ENCODE measurements at regions not wholly inside any gene's neighbourhood (a gene's known extent, or its start where the extent isn't known, plus 50 kb on each side); places are given as distances from the start of the nearest gene placed in this dataset.

GRCh38 chr11:15704064-15704463, 589.3 kb downstream of the INSC start:
- Histone ChIP-seq H3K9me3 (ENCODE audit: control insufficient read depth, insufficient read depth, low read length) (no peaks in the 10 kb centered on the region; the same call in 1 of the 2 replicates), H3K36me3 (ENCODE audit: insufficient read depth, low read length) (no peaks in the 10 kb centered on the region), H3K4me1 (ENCODE audit: insufficient read depth, low read length) (no peaks in the 10 kb centered on the region), H3K9ac (ENCODE audit: low read depth, low read length) (no peak overlapping the region)

- Histone ChIP-seq H3K9me3 (ENCODE audit: control insufficient read depth, insufficient read depth, low read length) (no peaks in the 10 kb centered on the region; the same call in 1 of the 2 replicates), H3K36me3 (ENCODE audit: insufficient read depth, low read length) (no peaks in the 10 kb centered on the region)
These were observed 589.8 kb downstream of the INSC start for GRCh38 chr11:15704556-15704955.

DNA sequence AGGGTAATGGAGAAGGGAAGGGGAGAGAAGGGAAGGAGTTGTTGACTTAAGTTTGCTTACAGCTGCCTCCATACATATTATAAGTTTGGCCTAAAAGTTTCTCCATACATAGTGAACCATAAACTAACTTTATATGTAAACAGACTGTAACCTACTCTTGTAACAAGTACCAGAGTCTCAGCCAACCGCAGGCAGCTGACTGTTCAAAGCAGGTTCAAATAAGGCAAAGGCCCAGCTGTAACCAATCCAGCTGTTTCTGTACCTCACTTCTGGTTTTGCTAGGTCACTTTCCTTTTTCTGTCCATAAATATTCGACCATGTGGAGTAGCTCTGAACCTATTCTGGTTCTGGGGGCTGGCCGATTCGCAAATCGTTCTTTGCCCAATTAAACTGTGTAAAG, 591.2 kb downstream of the INSC start:
- H3K9me3 ChIP-seq (ENCODE audit: control insufficient read depth, insufficient read depth, low read length): no peaks in the 10 kb centered on the region; the same call in 1 of the 2 replicates

More at GRCh38 chr11:15704556-15704955, 589.8 kb downstream of the INSC start:
- Histone ChIP-seq H3K9ac (ENCODE audit: low read depth, low read length) (no peak overlapping the region), H3K4me1 (ENCODE audit: insufficient read depth, low read length) (no peaks in the 10 kb centered on the region)

DNA sequence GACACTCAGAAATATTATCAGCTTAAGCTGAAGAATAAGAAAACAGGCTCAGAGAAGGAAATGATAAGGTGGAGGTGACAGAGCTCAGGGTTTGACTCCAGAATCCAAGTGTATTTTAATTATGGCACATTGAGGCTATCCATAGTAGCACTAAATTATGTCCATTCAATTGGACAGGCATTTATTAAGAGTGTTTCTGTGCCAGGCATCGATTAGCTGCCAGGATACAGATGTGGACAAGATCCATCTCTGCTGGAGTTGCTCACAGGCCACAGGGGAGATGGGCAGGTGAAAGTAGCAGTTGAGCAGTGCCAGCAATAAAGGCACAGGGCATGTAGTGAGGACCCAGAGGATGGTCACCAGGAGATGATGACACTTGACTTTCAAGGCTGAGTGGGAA, 592.5 kb downstream of the INSC start:
- no peaks in the 10 kb centered on the region; the same call in 1 of the 2 replicates for H3K9me3 ChIP-seq (ENCODE audit: control insufficient read depth, insufficient read depth, low read length)
- no peak overlapping the region for H3K9ac ChIP-seq (ENCODE audit: low read depth, low read length)
- H3K4me1 ChIP-seq (ENCODE audit: insufficient read depth, low read length): peaks cover 14% of the 10 kb centered on the region
- H3K36me3 ChIP-seq (ENCODE audit: insufficient read depth, low read length): no peaks in the 10 kb centered on the region

More for the DNA sequence above, 591.2 kb downstream of the INSC start:
- Histone ChIP-seq H3K4me1 (ENCODE audit: insufficient read depth, low read length) (peaks cover 4% of the 10 kb centered on the region; the same call in 1 of the 2 replicates), H3K36me3 (ENCODE audit: insufficient read depth, low read length) (no peaks in the 10 kb centered on the region), H3K9ac (ENCODE audit: low read depth, low read length) (no peak overlapping the region)

DNA sequence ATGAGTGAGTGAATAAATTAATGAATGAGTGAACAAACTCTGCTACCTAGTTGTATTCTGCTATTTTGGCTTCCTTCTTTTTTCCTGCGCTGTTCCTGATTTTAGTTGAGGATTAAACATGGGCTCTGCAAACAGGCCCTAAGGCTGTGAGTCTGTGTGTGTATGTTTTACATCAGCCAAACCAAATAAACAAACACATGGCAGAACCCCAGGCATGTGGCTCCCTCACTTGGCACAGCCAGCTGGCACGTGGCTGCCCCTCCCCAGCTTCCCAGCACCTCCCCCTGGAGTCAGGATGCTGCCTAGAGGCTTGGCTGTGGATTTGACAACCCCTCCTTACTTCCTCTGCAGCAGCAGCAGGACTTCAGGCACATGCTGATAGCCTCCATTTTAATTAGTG, 593.2 kb downstream of the INSC start:
- no peak overlapping the region for H3K9ac ChIP-seq (ENCODE audit: low read depth, low read length)
- H3K9me3 ChIP-seq (ENCODE audit: control insufficient read depth, insufficient read depth, low read length): no peaks in the 10 kb centered on the region; the same call in 1 of the 2 replicates
- no peaks in the 10 kb centered on the region for H3K36me3 ChIP-seq (ENCODE audit: insufficient read depth, low read length)
- peaks cover 14% of the 10 kb centered on the region for H3K4me1 ChIP-seq (ENCODE audit: insufficient read depth, low read length)

- Histone ChIP-seq H3K36me3 (ENCODE audit: insufficient read depth, low read length) (no peaks in the 10 kb centered on the region), H3K9me3 (ENCODE audit: control insufficient read depth, insufficient read depth, low read length) (no peaks in the 10 kb centered on the region; the same call in 1 of the 2 replicates), H3K4me1 (ENCODE audit: insufficient read depth, low read length) (peaks cover 14% of the 10 kb centered on the region), H3K9ac (ENCODE audit: low read depth, low read length) (no peak overlapping the region)
These were observed 596.0 kb downstream of the INSC start for GRCh38 chr11:15710580-15711275.

DNA sequence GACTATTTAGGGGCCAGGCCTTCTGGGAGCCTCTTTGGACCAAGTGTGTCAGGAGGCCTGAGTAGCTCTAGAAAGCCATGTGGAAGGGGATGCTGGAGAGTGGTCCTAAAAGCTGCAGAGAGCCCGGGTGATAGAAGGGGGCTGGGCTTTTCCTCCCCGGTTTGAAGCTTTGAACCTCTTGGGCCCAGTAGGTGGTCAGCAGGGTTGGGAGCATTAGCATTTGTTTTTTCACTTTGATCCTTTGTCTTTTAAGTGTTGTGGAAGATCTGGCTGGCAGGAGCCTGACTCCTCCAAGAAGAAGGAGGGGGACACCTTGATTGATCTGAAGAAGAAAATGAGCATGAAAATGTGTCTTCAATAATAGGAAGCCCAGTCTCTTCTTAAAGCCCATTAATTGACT, 596.6 kb downstream of the INSC start:
- Histone ChIP-seq H3K9me3 (ENCODE audit: control insufficient read depth, insufficient read depth, low read length) (no peaks in the 10 kb centered on the region; the same call in 1 of the 2 replicates), H3K9ac (ENCODE audit: low read depth, low read length) (no peak overlapping the region), H3K36me3 (ENCODE audit: insufficient read depth, low read length) (no peaks in the 10 kb centered on the region), H3K4me1 (ENCODE audit: insufficient read depth, low read length) (peaks cover 14% of the 10 kb centered on the region)

GRCh38 chr11:15714641-15715399, 600.1 kb downstream of the INSC start:
- Histone ChIP-seq H3K4me1 (ENCODE audit: insufficient read depth, low read length) (peaks cover 14% of the 10 kb centered on the region), H3K9ac (ENCODE audit: low read depth, low read length) (no peak overlapping the region), H3K36me3 (ENCODE audit: insufficient read depth, low read length) (no peaks in the 10 kb centered on the region), H3K9me3 (ENCODE audit: control insufficient read depth, insufficient read depth, low read length) (no peaks in the 10 kb centered on the region)

- Histone ChIP-seq H3K9ac (ENCODE audit: low read depth, low read length) (no peak overlapping the region), H3K9me3 (ENCODE audit: control insufficient read depth, insufficient read depth, low read length) (no peaks in the 10 kb centered on the region; the same call in 1 of the 2 replicates), H3K4me1 (ENCODE audit: insufficient read depth, low read length) (peaks cover 6% of the 10 kb centered on the region; the same call in 1 of the 2 replicates), H3K36me3 (ENCODE audit: insufficient read depth, low read length) (no peaks in the 10 kb centered on the region)
These were observed 601.8 kb downstream of the INSC start for GRCh38 chr11:15716550-15716949.

DNA sequence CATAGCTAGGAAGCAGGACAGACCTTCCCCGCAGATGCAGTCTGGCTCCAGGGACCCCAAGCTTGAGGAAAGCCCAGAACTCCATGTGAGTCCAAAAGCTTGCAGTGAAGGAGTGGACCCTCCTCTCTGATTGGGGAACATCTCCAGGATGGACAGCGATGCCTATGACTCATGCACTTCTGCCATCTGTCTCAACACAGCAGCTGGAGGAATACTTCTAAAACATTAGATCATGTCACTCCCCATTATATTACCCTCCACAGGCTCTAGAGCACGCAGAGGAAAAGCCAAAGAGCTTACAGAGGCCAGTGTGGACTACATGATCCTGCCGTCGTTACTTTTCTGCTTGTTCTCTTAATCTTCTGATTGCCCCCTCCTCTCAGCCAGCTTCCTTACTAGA, 605.7 kb downstream of the INSC start:
- H3K36me3 ChIP-seq (ENCODE audit: insufficient read depth, low read length): no peaks in the 10 kb centered on the region
- no peak overlapping the region for H3K9ac ChIP-seq (ENCODE audit: low read depth, low read length)
- no peaks in the 10 kb centered on the region; the same call in 1 of the 2 replicates for H3K9me3 ChIP-seq (ENCODE audit: control insufficient read depth, insufficient read depth, low read length)
- H3K4me1 ChIP-seq (ENCODE audit: insufficient read depth, low read length): no peaks in the 10 kb centered on the region

GRCh38 chr11:15723966-15724365, 609.2 kb downstream of the INSC start:
- Histone ChIP-seq H3K9me3 (ENCODE audit: control insufficient read depth, insufficient read depth, low read length) (no peaks in the 10 kb centered on the region; the same call in 1 of the 2 replicates), H3K4me1 (ENCODE audit: insufficient read depth, low read length) (no peaks in the 10 kb centered on the region), H3K36me3 (ENCODE audit: insufficient read depth, low read length) (no peaks in the 10 kb centered on the region), H3K9ac (ENCODE audit: low read depth, low read length) (no peak overlapping the region)

GRCh38 chr11:15724601-15725000, 609.9 kb downstream of the INSC start:
- Histone ChIP-seq H3K36me3 (ENCODE audit: insufficient read depth, low read length) (no peaks in the 10 kb centered on the region), H3K9ac (ENCODE audit: low read depth, low read length) (no peak overlapping the region), H3K4me1 (ENCODE audit: insufficient read depth, low read length) (no peaks in the 10 kb centered on the region)

GRCh38 chr11:15725246-15725645, 610.5 kb downstream of the INSC start:
- Histone ChIP-seq H3K9ac (ENCODE audit: low read depth, low read length) (no peak overlapping the region), H3K36me3 (ENCODE audit: insufficient read depth, low read length) (no peaks in the 10 kb centered on the region), H3K4me1 (ENCODE audit: insufficient read depth, low read length) (no peaks in the 10 kb centered on the region), H3K9me3 (ENCODE audit: control insufficient read depth, insufficient read depth, low read length) (no peaks in the 10 kb centered on the region; the same call in 1 of the 2 replicates)

More at GRCh38 chr11:15724601-15725000, 609.9 kb downstream of the INSC start:
- H3K9me3 ChIP-seq (ENCODE audit: control insufficient read depth, insufficient read depth, low read length): no peaks in the 10 kb centered on the region; the same call in 1 of the 2 replicates

DNA sequence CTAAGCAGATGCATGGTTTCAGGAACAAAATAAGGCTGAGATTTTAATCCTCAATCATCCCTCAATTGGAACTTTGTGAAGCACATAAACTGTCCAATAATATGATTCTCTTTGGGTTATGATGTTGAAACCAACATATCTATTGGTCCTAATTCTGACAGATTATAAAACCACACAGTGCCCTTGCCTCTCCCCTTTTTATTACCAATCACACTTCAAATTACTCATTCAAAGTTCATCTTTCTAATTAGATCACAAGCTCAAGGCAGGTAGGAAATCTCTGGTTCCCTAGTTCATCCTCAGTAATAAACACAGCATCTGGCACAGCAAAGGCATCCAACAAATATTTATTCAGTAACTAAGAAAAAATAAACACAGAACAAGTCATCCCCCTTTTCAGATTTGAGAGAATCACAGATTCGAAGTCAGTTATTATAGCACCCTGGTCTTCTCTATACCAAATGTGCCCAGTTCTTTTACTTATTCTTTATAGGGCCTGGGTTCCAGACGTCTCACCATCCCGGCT, 611.6 kb downstream of the INSC start:
- Histone ChIP-seq H3K9ac (ENCODE audit: low read depth, low read length) (no peak overlapping the region), H3K4me1 (ENCODE audit: insufficient read depth, low read length) (no peaks in the 10 kb centered on the region), H3K9me3 (ENCODE audit: control insufficient read depth, insufficient read depth, low read length) (no peaks in the 10 kb centered on the region; the same call in 1 of the 2 replicates), H3K36me3 (ENCODE audit: insufficient read depth, low read length) (no peaks in the 10 kb centered on the region)
